ENCODE measurements at regions not wholly inside any gene's neighbourhood (a gene's known extent, or its start where the extent isn't known, plus 50 kb on each side); places are given as distances from the start of the nearest gene placed in this dataset.

DNA sequence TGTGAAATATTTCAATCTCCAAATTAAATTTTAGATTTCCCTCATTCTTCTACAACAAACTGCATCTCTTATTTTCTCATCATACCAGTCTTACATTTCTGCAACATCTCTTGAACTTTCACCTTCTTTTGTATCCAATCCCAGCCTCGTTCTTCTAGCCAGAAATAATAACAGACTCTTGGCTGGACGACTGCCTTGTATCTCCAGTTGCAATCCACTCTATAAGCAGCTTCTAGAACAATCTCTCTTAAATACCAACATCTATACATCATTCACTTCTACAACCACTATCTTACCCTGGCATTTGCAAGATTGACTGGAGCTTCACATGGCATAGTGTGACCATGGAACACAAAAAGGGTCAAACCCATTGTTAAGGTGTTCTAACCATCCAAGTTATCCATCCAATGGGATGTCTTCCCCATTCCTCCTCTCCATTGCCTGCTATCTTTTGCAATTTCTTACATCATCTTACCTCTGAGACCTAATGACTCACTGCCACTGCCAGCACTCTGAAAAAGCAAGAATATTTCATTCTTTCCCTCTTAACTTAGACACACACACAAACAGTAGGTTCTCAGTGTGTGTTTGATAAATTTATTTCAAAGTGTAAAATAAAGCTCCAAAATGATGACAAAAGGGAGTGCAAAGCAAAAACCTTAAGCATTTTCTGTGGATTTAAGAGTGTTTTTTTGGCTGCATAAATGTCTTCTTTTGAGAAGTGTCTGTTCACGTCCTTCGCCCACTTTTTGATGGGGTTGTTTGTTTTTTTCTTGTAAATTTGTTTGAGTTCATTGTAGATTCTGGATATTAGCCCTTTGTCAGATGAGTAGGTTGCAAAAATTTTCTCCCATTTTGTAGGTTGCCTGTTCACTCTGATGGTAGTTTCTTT is 145.6 kb downstream of the METTL4 start:
- DNase-seq (ENCODE audit: low read depth), result no peak

DNA sequence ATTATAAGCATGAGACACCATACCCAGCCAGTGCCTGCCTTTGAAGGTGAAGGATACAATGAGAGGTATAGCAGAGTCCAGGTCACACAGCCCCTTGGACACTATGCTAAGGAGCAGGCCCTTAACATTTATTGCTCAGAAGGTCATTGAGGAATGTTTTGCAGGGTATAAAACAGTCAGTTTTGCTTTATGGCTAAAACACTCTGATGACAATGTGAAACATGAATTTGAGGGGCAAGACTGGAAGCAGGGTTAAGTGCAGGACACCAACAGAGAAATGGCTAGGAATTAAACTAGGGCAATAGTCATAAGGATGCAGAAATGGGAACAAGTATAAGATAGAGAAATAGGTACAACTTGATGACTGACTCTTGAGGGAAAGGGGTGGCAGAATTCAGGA is 141.1 kb downstream of the METTL4 start:
- DNase-seq (ENCODE audit: low read depth), result no peak

- DNase-seq (ENCODE audit: low read depth), result no peak
These were observed 139.5 kb downstream of the METTL4 start for GRCh38 chr18:2431806-2432205.

DNA sequence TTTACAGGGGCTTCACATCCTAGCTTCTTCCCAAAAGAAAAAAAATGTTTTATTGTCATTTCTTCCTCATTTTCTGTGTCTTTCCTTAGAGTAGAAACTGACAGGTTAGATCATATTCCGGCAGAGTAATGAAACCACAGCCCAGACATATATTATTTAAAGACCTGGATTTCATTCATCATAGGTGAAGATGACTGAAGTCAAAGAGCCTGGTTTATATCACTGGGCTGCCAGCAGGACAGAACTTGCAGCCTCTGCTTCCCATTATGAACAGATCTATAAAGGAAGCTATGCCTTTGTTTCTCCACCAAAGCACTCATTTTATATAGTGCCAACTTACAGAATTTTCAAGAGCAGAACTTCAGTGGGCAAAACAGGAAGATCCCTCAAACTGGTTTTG is 137.9 kb downstream of the METTL4 start:
- DNase-seq (ENCODE audit: low read depth), result no peak

DNA sequence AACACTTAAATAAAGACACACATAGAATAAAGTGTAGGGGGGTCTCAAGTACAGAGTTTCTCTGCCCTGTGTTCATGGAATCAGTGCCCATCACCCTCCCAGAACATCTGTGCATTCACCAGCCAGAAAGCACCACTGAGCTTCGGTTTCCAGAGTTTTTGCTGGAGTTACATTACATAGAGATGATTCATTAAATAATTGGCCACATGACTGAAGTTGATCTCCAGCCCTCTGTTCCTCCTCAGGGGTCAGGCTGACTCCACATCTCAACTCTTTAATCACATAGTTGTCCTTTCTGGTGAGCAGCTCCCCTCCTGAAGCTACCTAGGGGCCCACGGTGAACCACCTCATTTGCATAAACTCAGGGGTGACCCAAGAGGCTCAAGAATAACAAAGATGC is 129.8 kb downstream of the METTL4 start:
- no peak for DNase-seq (ENCODE audit: low read depth)

GRCh38 chr18:2442006-2442405 is 129.3 kb downstream of the METTL4 start:
- DNase-seq (ENCODE audit: low read depth), result no peak

GRCh38 chr18:2442726-2443275 is 128.5 kb downstream of the METTL4 start:
- no peak for DNase-seq (ENCODE audit: low read depth)

- DNase-seq (ENCODE audit: low read depth), result no peak
These were observed 127.0 kb downstream of the METTL4 start for GRCh38 chr18:2444201-2444875.

GRCh38 chr18:2448565-2449151 is 122.6 kb downstream of the METTL4 start:
- no peak for DNase-seq (ENCODE audit: low read depth)

- no peak for DNase-seq (ENCODE audit: low read depth)
These were observed 119.7 kb downstream of the METTL4 start for GRCh38 chr18:2451556-2451955.

DNA sequence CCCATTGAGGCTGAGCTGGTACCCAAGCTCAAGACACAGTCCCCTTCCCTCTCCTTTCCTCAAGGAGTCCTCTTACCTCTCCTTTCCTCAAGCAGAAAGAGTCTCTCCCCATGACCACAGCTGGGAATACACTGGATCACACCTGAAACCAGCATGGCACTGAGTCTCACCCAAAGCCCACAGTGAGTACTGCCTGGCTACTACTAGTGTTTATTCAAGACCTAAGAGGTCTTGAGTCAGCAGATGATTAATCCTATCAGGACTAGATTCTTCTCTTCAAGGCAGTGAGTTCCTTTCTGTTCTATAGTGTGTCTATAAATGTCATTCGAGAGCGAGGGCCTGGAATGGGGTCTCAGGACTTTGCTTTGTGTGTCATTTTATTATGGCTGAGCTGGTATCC is 111.4 kb downstream of the METTL4 start:
- DNase-seq (ENCODE audit: low read depth), result no peak

GRCh38 chr18:2466978-2467377 is 104.3 kb downstream of the METTL4 start:
- no peak for DNase-seq (ENCODE audit: low read depth)

- DNase-seq (ENCODE audit: low read depth), result no peak
These were observed 103.3 kb downstream of the METTL4 start for GRCh38 chr18:2468051-2468450.

- no peak for DNase-seq (ENCODE audit: low read depth)
These were observed 99.8 kb downstream of the METTL4 start for GRCh38 chr18:2471523-2471922.

DNA sequence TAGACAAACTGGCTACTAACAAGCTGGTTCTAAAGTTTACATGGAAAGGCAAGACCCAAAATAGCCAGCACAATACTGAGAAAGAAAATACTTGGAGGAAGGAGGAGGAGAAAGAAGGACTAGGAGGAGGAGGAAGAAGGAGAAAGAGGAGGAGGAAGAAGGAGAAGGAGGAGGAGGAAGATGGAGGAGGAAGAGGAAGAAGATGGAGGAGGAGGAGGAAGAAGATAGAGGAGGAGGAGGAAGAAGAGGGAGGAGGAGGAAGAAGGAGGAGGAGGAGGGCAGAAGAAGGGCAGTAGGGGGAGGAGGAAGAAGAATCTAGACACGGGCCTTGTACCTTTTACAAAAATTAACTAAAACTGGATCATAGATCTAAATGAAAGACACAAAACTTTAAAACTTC is 92.6 kb downstream of the METTL4 start:
- no peak for DNase-seq (ENCODE audit: low read depth)

- no peak for DNase-seq (ENCODE audit: low read depth)
These were observed 90.8 kb downstream of the METTL4 start for GRCh38 chr18:2480536-2480935.

DNA sequence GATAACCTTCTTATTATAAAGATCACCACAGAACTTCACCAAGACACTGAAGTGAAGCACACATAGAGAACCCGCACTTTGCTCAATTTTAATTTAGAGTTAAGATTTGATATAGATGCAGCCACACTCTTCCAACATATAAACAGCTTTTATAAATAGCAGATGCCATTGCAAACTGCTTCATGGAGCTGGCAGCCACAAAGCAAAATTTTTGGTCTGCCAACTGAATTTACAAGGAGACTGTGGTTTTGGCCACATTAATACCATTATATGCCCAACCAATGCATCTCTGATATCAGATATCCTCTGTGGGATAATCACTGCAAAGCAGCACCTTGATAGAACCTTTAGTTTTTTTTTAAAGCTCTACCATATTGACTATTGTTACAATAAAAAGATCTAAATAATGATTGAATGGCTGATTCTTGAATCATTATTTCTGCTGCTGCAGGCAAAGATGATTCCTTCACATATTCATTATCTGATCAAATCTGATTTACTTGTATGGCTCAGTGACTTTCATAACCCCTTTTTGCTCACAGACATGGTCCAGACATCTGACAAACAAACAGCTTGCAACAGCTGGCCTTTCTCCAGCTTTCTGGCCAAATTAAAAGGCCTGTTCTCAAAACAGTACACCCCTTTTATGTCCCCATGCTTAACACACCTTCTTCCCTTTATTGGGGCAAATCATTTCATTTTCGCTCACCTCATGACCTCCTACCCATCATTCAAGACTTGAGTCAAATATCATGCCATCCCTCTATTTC is 88.4 kb downstream of the METTL4 start:
- no peak for DNase-seq (ENCODE audit: low read depth)

DNA sequence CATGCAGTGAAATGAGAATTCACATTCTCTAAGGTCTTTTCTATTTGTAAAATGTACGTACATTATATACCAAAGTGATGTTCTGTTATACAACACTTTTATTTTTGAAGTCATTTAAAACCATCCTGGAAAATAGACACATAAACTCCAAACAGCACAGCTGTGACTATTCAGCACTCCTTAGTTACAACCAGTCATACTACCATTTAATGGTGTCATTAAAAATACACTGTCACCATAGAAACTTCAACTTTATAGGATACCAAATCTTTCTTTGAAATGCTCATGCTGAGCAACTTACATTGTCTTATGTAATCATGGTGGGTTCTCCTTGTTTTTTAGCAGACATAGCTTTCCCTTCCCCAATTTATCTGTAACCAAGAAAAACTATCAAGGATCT is 85.3 kb downstream of the METTL4 start:
- no peak for DNase-seq (ENCODE audit: low read depth)

DNA sequence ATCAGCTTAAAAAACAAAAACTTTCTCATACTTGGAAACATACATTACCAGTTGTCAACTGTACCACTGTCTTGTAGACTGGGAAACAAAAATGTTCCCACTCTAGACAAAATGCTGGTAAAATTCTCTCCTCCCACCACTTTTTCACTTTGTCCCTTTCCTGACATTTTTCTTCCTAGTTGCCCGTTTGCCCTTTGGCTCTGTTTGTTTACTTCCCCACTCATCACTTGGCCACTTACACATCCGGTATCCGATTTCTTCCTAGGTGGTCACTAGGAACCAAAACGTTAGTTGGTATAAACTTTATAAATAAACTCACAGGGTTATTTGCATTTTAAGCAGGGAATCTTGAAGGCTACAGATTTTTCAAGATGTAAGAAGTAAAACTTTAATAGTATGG is 84.9 kb downstream of the METTL4 start:
- DNase-seq (ENCODE audit: low read depth), result no peak

Data from activated gamma-delta T cell treated with anti-CD3 and anti-CD28 coated beads, Interleukin-2, amount 50 U/mL, for 16 hours (primary cell).